GM23338 (cell line): ENCODE measurements at regions not wholly inside any gene's neighbourhood (a gene's known extent, or its start where the extent isn't known, plus 50 kb on each side); places are given as distances from the start of the nearest gene placed in this dataset.

Source experiments
- ATAC-seq: fragments of 200-7000 bp; cut with Tn5 transposase; 3 replicates; pipeline ENCODE4 v1.9.1; 2020
- DNase-seq: peaks from one replicate; pipeline ENCODE4 v3.0.0-alpha.2; 2015; ENCODE audit warnings: low spot score
- H2AFZ ChIP-seq: fragments of 200-600 bp; sonication (generic); 2 replicates; pipeline ENCODE4 v1.8.0; 2016; ENCODE audit warnings: antibody characterized with exemption, mild to moderate bottlenecking, moderate library complexity
- H3F3A ChIP-seq: fragments of 200-600 bp; sonication (generic); replicated peaks from 2 replicates; pipeline ENCODE4 v1.8.0; 2017; ENCODE audit warnings: antibody characterized with exemption, mixed run types, low read depth
- H3K27ac ChIP-seq: fragments of 200-600 bp; sonication (generic); 2 replicates; pipeline ENCODE4 v1.6.1; 2016; ENCODE audit warnings: low read depth
- H3K27me3 ChIP-seq: fragments of 200-600 bp; sonication (generic); 2 replicates; pipeline ENCODE4 v1.8.0; 2016; ENCODE audit warnings: mild to moderate bottlenecking, mixed run types, moderate library complexity; ENCODE audit not compliant: insufficient read depth
- H3K36me3 ChIP-seq: fragments of 200-600 bp; sonication (generic); 2 replicates; pipeline ENCODE4 v1.8.0; 2016; ENCODE audit warnings: mild to moderate bottlenecking; ENCODE audit not compliant: insufficient read depth
- H3K4me1 ChIP-seq: fragments of 200-600 bp; sonication (generic); 2 replicates; pipeline ENCODE4 v1.8.0; 2016; ENCODE audit warnings: mild to moderate bottlenecking, moderate library complexity; ENCODE audit not compliant: insufficient read depth
- H3K4me2 ChIP-seq: fragments of 200-600 bp; sonication (generic); 2 replicates; pipeline ENCODE4 v1.7.1; 2017; ENCODE audit warnings: mixed run types
- H3K4me3 ChIP-seq: fragments of 200-600 bp; sonication (generic); 2 replicates; pipeline ENCODE4 v1.6.1; 2016; ENCODE audit warnings: mixed run types
- H3K79me2 ChIP-seq: fragments of 200-600 bp; sonication (generic); replicated peaks from 2 replicates; pipeline ENCODE4 v1.8.0; 2017; ENCODE audit warnings: mild to moderate bottlenecking; ENCODE audit not compliant: insufficient read depth
- H3K9me2 ChIP-seq: fragments of 200-600 bp; sonication (generic); 2 replicates; pipeline ENCODE4 v1.8.0; 2017; ENCODE audit not compliant: insufficient read depth
- H4K20me1 ChIP-seq: fragments of 200-600 bp; sonication (generic); replicated peaks from 2 replicates; pipeline ENCODE4 v1.8.0; 2017; ENCODE audit warnings: mild to moderate bottlenecking; ENCODE audit not compliant: insufficient read depth
- H3K27ac Mint-ChIP-seq: 2 replicates; pipeline ENCODE4 v1.8.0; 2020; ENCODE audit warnings: inconsistent platforms, mild to moderate bottlenecking, moderate library complexity, mixed read lengths
- H3K27me3 Mint-ChIP-seq: 3 replicates; pipeline ENCODE4 v1.8.0; 2022; ENCODE audit warnings: low read depth, mild to moderate bottlenecking, moderate library complexity, mixed read lengths, inconsistent platforms; ENCODE audit not compliant: insufficient read depth, poor library complexity
- H3K36me3 Mint-ChIP-seq: 3 replicates; pipeline ENCODE4 v1.8.0; 2021; ENCODE audit warnings: low read depth, mild to moderate bottlenecking, inconsistent platforms, moderate library complexity, mixed read lengths
- H3K4me1 Mint-ChIP-seq: 3 replicates; pipeline ENCODE4 v1.8.0; 2020; ENCODE audit warnings: mild to moderate bottlenecking, inconsistent platforms, mixed read lengths
- H3K4me3 Mint-ChIP-seq: 3 replicates; pipeline ENCODE4 v1.8.0; 2021; ENCODE audit warnings: moderate library complexity, mild to moderate bottlenecking, inconsistent platforms, mixed read lengths
- H3K9me3 Mint-ChIP-seq: 3 replicates; pipeline ENCODE4 v1.8.0; 2020; ENCODE audit warnings: moderate library complexity, mild to moderate bottlenecking, inconsistent platforms, mixed read lengths
- CREB1 ChIP-seq: fragments of 250-450 bp; sonication (Bioruptor Pico); IDR thresholded peaks from 2 replicates; pipeline ENCODE4 v1.5.0; 2020; ENCODE audit warnings: low read depth, mild to moderate bottlenecking, moderate library complexity
- EZH2phosphoT487 ChIP-seq: fragments of 200-600 bp; sonication (generic); IDR thresholded peaks from one replicate; pipeline ENCODE4 v1.8.1; 2018; ENCODE audit warnings: antibody characterized with exemption; ENCODE audit not compliant: unreplicated experiment
- NANOG ChIP-seq: IDR thresholded peaks from 2 replicates; pipeline ENCODE4 v1.6.1; 2016; ENCODE audit warnings: antibody characterized with exemption, borderline replicate concordance
- POLR2AphosphoS5 ChIP-seq: IDR thresholded peaks from 2 replicates; pipeline ENCODE4 v1.6.1; 2016; ENCODE audit warnings: antibody characterized with exemption, low read depth
- STAT1 ChIP-seq: IDR thresholded peaks from one replicate; pipeline ENCODE4 v1.6.1; 2016; ENCODE audit warnings: antibody characterized with exemption; ENCODE audit not compliant: unreplicated experiment
- ZNF114 ChIP-seq: fragments of 250-450 bp; sonication (Bioruptor Pico); IDR thresholded peaks from 2 replicates; pipeline ENCODE4 v1.5.0; 2020; ENCODE audit warnings: mild to moderate bottlenecking, moderate library complexity
- ZNF331 ChIP-seq: fragments of 250-450 bp; sonication (Bioruptor Pico); IDR thresholded peaks from 2 replicates; pipeline ENCODE4 v1.5.0; 2020; ENCODE audit warnings: low read depth, mild to moderate bottlenecking, moderate library complexity
- TF ChIP-seq, protein P1 (sequence below), 2 experiments: fragments of 200-600 bp in 1 of 2; sonication (generic) in 1 of 2; conservative IDR thresholded peaks; 2 replicates each; pipeline versions ENCODE4 v1.5.1 to v1.6.1; 2016 to 2017; ENCODE audit warnings: antibody characterized with exemption in 2 of 2, low read depth in 2 of 2, mild to moderate bottlenecking in 2 of 2, moderate library complexity in 1 of 2
- TF ChIP-seq, protein P2 (sequence below): IDR thresholded peaks from 2 replicates; pipeline ENCODE4 v1.6.1; 2016; ENCODE audit warnings: antibody characterized with exemption
- TF ChIP-seq, protein P3 (sequence below): IDR thresholded peaks from one replicate; pipeline ENCODE4 v1.6.1; 2018; ENCODE audit warnings: antibody characterized with exemption; ENCODE audit not compliant: unreplicated experiment
- TF ChIP-seq, protein P4 (sequence below): fragments of 250-450 bp; sonication (Bioruptor Pico); IDR thresholded peaks from 2 replicates; pipeline ENCODE4 v1.5.0; 2020; ENCODE audit warnings: mild to moderate bottlenecking, moderate library complexity

DNA sequence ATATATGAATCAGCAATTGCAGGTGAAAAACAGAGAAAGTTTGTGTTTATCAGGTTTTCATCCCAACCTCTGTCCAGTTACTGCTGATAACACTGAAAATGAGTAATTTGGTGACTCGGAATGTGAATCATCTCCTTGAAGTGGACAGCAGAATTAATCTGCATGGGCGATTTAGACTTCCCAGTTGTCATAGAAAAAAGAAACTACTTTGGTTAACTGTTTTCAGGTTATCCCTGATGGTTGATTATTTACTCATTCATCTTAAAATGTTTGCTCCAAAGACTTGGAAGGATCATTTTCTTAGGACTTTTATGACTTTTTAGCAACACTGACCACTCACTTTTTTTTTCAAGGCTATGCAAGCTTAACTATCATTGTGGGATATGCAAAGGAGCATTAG is 504.1 kb upstream of the ANKRD30A start (continued):
- no peak for TF ChIP-seq CREB1 (CRISPR knock-in tag)
- TF ChIP-seq ZNF331, result no peak
- no peak for TF ChIP-seq ZNF114
- TF ChIP-seq, protein P1, sequence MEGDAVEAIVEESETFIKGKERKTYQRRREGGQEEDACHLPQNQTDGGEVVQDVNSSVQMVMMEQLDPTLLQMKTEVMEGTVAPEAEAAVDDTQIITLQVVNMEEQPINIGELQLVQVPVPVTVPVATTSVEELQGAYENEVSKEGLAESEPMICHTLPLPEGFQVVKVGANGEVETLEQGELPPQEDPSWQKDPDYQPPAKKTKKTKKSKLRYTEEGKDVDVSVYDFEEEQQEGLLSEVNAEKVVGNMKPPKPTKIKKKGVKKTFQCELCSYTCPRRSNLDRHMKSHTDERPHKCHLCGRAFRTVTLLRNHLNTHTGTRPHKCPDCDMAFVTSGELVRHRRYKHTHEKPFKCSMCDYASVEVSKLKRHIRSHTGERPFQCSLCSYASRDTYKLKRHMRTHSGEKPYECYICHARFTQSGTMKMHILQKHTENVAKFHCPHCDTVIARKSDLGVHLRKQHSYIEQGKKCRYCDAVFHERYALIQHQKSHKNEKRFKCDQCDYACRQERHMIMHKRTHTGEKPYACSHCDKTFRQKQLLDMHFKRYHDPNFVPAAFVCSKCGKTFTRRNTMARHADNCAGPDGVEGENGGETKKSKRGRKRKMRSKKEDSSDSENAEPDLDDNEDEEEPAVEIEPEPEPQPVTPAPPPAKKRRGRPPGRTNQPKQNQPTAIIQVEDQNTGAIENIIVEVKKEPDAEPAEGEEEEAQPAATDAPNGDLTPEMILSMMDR (conservative IDR thresholded peaks at IDR 0.05; ENCODE audit: low read depth in 2 of 2), result no peak
- no peak for TF ChIP-seq NANOG

DNA sequence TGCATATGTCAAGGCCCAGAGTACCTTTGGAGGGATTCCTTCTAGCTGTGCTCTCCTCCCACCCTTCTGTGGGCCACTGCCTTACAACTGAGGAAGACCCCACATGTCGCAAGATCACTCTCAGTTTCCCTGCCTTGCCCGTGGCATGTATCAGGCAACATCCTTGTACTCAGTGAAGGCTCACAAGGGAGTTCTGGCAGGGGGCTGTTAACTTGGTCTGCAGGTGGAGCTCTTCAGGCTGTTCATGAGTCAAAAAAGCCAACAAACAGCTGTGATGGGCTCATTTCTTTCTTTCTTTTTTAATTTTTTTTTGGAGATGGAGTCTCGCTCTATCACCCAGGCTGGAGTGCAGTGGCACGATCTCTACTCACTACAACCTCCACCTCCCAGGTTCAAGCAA is 513.0 kb upstream of the ANKRD30A start:
- H3K9me2 ChIP-seq, result no peaks in the 10 kb centered on the region
- H4K20me1 ChIP-seq, result no peaks in the 10 kb centered on the region
- H2AFZ ChIP-seq, result peak overlapping the region; percentile 88
- DNase-seq, result peak; percentile 48
- no peaks in the 10 kb centered on the region; the same call in 1 of the 2 replicates for H3K4me1 ChIP-seq
- H3K9me3 Mint-ChIP-seq, result no peaks in the 10 kb centered on the region
- no peak overlapping the region for H3K4me2 ChIP-seq
- H3F3A ChIP-seq, result no peaks in the 10 kb centered on the region
- no peaks in the 10 kb centered on the region for H3K36me3 Mint-ChIP-seq
- peak overlapping the region; percentile 94 for H3K27ac Mint-ChIP-seq
- H3K79me2 ChIP-seq, result no peaks in the 10 kb centered on the region
- no peak overlapping the region for H3K4me3 ChIP-seq
- H3K27me3 ChIP-seq, result no peaks in the 10 kb centered on the region
- peak; percentile 91 for ATAC-seq
- H3K27ac ChIP-seq, result no peak overlapping the region
- H3K4me1 Mint-ChIP-seq, result peaks cover 15% of the 10 kb centered on the region; the same call in 2 of the 3 replicates
- no peaks in the 10 kb centered on the region for H3K36me3 ChIP-seq
- TF ChIP-seq POLR2AphosphoS5 (no peak), EZH2phosphoT487 (no peak), STAT1 (no peak)
- TF ChIP-seq, protein P2, sequence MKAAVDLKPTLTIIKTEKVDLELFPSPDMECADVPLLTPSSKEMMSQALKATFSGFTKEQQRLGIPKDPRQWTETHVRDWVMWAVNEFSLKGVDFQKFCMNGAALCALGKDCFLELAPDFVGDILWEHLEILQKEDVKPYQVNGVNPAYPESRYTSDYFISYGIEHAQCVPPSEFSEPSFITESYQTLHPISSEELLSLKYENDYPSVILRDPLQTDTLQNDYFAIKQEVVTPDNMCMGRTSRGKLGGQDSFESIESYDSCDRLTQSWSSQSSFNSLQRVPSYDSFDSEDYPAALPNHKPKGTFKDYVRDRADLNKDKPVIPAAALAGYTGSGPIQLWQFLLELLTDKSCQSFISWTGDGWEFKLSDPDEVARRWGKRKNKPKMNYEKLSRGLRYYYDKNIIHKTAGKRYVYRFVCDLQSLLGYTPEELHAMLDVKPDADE, result no peak
- TF ChIP-seq, protein P1 (conservative IDR thresholded peaks at IDR 0.05; ENCODE audit: low read depth in 2 of 2), result peak; percentile 44 to 52; a peak in 3 of 4 replicates
- TF ChIP-seq, protein P3, sequence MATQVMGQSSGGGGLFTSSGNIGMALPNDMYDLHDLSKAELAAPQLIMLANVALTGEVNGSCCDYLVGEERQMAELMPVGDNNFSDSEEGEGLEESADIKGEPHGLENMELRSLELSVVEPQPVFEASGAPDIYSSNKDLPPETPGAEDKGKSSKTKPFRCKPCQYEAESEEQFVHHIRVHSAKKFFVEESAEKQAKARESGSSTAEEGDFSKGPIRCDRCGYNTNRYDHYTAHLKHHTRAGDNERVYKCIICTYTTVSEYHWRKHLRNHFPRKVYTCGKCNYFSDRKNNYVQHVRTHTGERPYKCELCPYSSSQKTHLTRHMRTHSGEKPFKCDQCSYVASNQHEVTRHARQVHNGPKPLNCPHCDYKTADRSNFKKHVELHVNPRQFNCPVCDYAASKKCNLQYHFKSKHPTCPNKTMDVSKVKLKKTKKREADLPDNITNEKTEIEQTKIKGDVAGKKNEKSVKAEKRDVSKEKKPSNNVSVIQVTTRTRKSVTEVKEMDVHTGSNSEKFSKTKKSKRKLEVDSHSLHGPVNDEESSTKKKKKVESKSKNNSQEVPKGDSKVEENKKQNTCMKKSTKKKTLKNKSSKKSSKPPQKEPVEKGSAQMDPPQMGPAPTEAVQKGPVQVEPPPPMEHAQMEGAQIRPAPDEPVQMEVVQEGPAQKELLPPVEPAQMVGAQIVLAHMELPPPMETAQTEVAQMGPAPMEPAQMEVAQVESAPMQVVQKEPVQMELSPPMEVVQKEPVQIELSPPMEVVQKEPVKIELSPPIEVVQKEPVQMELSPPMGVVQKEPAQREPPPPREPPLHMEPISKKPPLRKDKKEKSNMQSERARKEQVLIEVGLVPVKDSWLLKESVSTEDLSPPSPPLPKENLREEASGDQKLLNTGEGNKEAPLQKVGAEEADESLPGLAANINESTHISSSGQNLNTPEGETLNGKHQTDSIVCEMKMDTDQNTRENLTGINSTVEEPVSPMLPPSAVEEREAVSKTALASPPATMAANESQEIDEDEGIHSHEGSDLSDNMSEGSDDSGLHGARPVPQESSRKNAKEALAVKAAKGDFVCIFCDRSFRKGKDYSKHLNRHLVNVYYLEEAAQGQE, result no peak
- TF ChIP-seq, protein P4, sequence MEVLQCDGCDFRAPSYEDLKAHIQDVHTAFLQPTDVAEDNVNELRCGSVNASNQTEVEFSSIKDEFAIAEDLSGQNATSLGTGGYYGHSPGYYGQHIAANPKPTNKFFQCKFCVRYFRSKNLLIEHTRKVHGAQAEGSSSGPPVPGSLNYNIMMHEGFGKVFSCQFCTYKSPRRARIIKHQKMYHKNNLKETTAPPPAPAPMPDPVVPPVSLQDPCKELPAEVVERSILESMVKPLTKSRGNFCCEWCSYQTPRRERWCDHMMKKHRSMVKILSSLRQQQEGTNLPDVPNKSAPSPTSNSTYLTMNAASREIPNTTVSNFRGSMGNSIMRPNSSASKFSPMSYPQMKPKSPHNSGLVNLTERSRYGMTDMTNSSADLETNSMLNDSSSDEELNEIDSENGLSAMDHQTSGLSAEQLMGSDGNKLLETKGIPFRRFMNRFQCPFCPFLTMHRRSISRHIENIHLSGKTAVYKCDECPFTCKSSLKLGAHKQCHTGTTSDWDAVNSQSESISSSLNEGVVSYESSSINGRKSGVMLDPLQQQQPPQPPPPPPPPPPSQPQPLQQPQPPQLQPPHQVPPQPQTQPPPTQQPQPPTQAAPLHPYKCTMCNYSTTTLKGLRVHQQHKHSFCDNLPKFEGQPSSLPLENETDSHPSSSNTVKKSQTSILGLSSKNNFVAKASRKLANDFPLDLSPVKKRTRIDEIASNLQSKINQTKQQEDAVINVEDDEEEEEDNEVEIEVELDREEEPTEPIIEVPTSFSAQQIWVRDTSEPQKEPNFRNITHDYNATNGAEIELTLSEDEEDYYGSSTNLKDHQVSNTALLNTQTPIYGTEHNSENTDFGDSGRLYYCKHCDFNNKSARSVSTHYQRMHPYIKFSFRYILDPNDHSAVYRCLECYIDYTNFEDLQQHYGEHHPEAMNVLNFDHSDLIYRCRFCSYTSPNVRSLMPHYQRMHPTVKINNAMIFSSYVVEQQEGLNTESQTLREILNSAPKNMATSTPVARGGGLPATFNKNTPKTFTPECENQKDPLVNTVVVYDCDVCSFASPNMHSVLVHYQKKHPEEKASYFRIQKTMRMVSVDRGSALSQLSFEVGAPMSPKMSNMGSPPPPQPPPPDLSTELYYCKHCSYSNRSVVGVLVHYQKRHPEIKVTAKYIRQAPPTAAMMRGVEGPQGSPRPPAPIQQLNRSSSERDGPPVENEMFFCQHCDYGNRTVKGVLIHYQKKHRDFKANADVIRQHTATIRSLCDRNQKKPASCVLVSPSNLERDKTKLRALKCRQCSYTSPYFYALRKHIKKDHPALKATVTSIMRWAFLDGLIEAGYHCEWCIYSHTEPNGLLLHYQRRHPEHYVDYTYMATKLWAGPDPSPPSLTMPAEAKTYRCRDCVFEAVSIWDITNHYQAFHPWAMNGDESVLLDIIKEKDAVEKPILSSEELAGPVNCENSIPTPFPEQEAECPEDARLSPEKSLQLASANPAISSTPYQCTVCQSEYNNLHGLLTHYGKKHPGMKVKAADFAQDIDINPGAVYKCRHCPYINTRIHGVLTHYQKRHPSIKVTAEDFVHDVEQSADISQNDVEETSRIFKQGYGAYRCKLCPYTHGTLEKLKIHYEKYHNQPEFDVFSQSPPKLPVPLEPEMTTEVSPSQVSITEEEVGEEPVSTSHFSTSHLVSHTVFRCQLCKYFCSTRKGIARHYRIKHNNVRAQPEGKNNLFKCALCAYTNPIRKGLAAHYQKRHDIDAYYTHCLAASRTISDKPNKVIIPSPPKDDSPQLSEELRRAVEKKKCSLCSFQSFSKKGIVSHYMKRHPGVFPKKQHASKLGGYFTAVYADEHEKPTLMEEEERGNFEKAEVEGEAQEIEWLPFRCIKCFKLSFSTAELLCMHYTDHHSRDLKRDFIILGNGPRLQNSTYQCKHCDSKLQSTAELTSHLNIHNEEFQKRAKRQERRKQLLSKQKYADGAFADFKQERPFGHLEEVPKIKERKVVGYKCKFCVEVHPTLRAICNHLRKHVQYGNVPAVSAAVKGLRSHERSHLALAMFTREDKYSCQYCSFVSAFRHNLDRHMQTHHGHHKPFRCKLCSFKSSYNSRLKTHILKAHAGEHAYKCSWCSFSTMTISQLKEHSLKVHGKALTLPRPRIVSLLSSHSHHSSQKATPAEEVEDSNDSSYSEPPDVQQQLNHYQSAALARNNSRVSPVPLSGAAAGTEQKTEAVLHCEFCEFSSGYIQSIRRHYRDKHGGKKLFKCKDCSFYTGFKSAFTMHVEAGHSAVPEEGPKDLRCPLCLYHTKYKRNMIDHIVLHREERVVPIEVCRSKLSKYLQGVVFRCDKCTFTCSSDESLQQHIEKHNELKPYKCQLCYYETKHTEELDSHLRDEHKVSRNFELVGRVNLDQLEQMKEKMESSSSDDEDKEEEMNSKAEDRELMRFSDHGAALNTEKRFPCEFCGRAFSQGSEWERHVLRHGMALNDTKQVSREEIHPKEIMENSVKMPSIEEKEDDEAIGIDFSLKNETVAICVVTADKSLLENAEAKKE (CRISPR knock-in tag), result no peak
- H3K4me3 Mint-ChIP-seq, result no peak overlapping the region
- no peaks in the 10 kb centered on the region for H3K27me3 Mint-ChIP-seq
